Neural cell (in vitro differentiated cells): ENCODE measurements at regions not wholly inside any gene's neighbourhood (a gene's known extent, or its start where the extent isn't known, plus 50 kb on each side); places are given as distances from the start of the nearest gene placed in this dataset.

Source experiments
- H2AFZ ChIP-seq: fragments of 200-600, 300-800 bp; sonication (generic), shearing (Covaris generic); 2 replicates; pipeline ENCODE4 v1.6.0; 2014; ENCODE audit warnings: low read depth, mild to moderate bottlenecking, antibody characterized with exemption, low read length, moderate library complexity
- H3F3A ChIP-seq: fragments of 200-600 bp; shearing (Covaris generic); 2 replicates; pipeline ENCODE4 v1.6.1; 2016; ENCODE audit warnings: mild to moderate bottlenecking, moderate library complexity, mixed read lengths, antibody characterized with exemption, low read length; ENCODE audit not compliant: insufficient read depth, poor library complexity, severe bottlenecking
- H3K27ac ChIP-seq: fragments of 200-600, 300-800 bp; sonication (generic), shearing (Covaris generic); 2 replicates; pipeline ENCODE4 v1.5.1; 2014; ENCODE audit warnings: mild to moderate bottlenecking, low read length, moderate library complexity
- H3K27me3 ChIP-seq: fragments of 300-800, 200-600 bp; sonication (generic), shearing (Covaris generic); 2 replicates; pipeline ENCODE4 v1.6.0; 2014; ENCODE audit warnings: mild to moderate bottlenecking, low read depth, low read length, moderate library complexity; ENCODE audit not compliant: insufficient read depth
- H3K36me3 ChIP-seq: fragments of 300-800, 200-600 bp; sonication (generic), shearing (Covaris generic); 2 replicates; pipeline ENCODE4 v1.5.1; 2014; ENCODE audit warnings: mild to moderate bottlenecking, antibody characterized with exemption, low read length, moderate library complexity; ENCODE audit not compliant: insufficient read depth
- H3K4me2 ChIP-seq: fragments of 300-800, 200-600 bp; sonication (generic), shearing (Covaris generic); 2 replicates; pipeline ENCODE4 v1.6.0; 2014; ENCODE audit warnings: mild to moderate bottlenecking, low read length
- H3K4me3 ChIP-seq: fragments of 300-800, 200-600 bp; sonication (generic), shearing (Covaris generic); 2 replicates; pipeline ENCODE4 v1.5.1; 2014; ENCODE audit warnings: mild to moderate bottlenecking, low read length, moderate library complexity
- H3K79me2 ChIP-seq: fragments of 200-600 bp; shearing (Covaris generic); replicated peaks from 2 replicates; pipeline ENCODE4 v1.6.0; 2014; ENCODE audit warnings: mild to moderate bottlenecking, low read length, moderate library complexity; ENCODE audit not compliant: insufficient read depth
- H3K9ac ChIP-seq: fragments of 300-800, 200-600 bp; sonication (generic), shearing (Covaris generic); 2 replicates; pipeline ENCODE4 v1.6.1; 2016; ENCODE audit warnings: mild to moderate bottlenecking, low read length, mixed read lengths
- H3K9me2 ChIP-seq: fragments of 200-600 bp; shearing (Covaris generic); 2 replicates; pipeline ENCODE4 v1.6.1; 2016; ENCODE audit warnings: mild to moderate bottlenecking, low read length, mixed read lengths; ENCODE audit not compliant: insufficient read depth
- H3K9me3 ChIP-seq: fragments of 200-600, 300-800 bp; sonication (generic), shearing (Covaris generic); 2 replicates; pipeline ENCODE4 v1.6.1; 2016; ENCODE audit warnings: mild to moderate bottlenecking, mixed run types, low read length, moderate library complexity, mixed read lengths
- H4K20me1 ChIP-seq: fragments of 200-600 bp; shearing (Covaris generic); 2 replicates; pipeline ENCODE4 v1.6.1; 2016; ENCODE audit warnings: mild to moderate bottlenecking, mixed run types; ENCODE audit not compliant: insufficient read depth
- CTCF ChIP-seq: fragments of 450-650 bp; IDR thresholded peaks from 2 replicates; pipeline ENCODE4 v1.5.1; 2014; ENCODE audit warnings: antibody characterized with exemption, mild to moderate bottlenecking, moderate library complexity; ENCODE audit not compliant: poor library complexity, severe bottlenecking
- EP300 ChIP-seq: fragments of 450-650 bp; conservative IDR thresholded peaks from 2 replicates; pipeline ENCODE4 v1.6.1; 2014; ENCODE audit warnings: antibody characterized with exemption, mild to moderate bottlenecking, moderate library complexity; ENCODE audit not compliant: poor library complexity, severe bottlenecking
- EZH2 ChIP-seq: fragments of 200-600, 300-800 bp; shearing (Covaris generic), sonication (generic); IDR thresholded peaks from 2 replicates; pipeline ENCODE4 v1.6.1; 2014; ENCODE audit warnings: antibody characterized with exemption, low read length, borderline replicate concordance, mild to moderate bottlenecking; ENCODE audit not compliant: insufficient read depth, poor library complexity, severe bottlenecking
- MXI1 ChIP-seq: fragments of 450-650 bp; conservative IDR thresholded peaks from 2 replicates; pipeline ENCODE4 v1.6.1; 2014; ENCODE audit warnings: antibody characterized with exemption, mild to moderate bottlenecking; ENCODE audit not compliant: poor library complexity, severe bottlenecking
- POLR2AphosphoS5 ChIP-seq: IDR thresholded peaks from 2 replicates; pipeline ENCODE4 v1.6.1; 2012
- RAD21 ChIP-seq: fragments of 450-650 bp; conservative IDR thresholded peaks from 2 replicates; pipeline ENCODE4 v1.6.1; 2014; ENCODE audit warnings: antibody characterized with exemption, mild to moderate bottlenecking, moderate library complexity
- REST ChIP-seq: IDR thresholded peaks from 2 replicates; pipeline ENCODE4 v1.6.1; 2012; ENCODE audit warnings: borderline replicate concordance
- SMC3 ChIP-seq: fragments of 450-650 bp; conservative IDR thresholded peaks from 2 replicates; pipeline ENCODE4 v1.6.1; 2014; ENCODE audit warnings: antibody characterized with exemption, mild to moderate bottlenecking, moderate library complexity; ENCODE audit not compliant: poor library complexity
- TAF1 ChIP-seq: IDR thresholded peaks from 2 replicates; pipeline ENCODE4 v1.6.1; 2012; ENCODE audit warnings: low read depth

- no peaks in the 10 kb centered on the region for H4K20me1 ChIP-seq
- H3K27me3 ChIP-seq = no peaks in the 10 kb centered on the region
- H3K9me2 ChIP-seq = no peaks in the 10 kb centered on the region
- H3K4me3 ChIP-seq = no peak overlapping the region
- H3F3A ChIP-seq = no peaks in the 10 kb centered on the region
- no peak overlapping the region for H2AFZ ChIP-seq
- no peak overlapping the region for H3K9ac ChIP-seq
- TF ChIP-seq REST (no peak), EP300 (no peak), EZH2 (no peak), MXI1 (no peak), CTCF (no peak), POLR2AphosphoS5 (no peak), RAD21 (no peak), TAF1 (no peak), SMC3 (no peak)
- H3K27ac ChIP-seq = no peak overlapping the region
- no peaks in the 10 kb centered on the region for H3K36me3 ChIP-seq
- H3K4me2 ChIP-seq = no peak overlapping the region
- H3K79me2 ChIP-seq = no peaks in the 10 kb centered on the region
- H3K9me3 ChIP-seq = no peaks in the 10 kb centered on the region
Observed at GRCh38 chr13:53417601-53418000, 389.0 kb downstream of the OLFM4 start.

GRCh38 chr13:53422415-53422814 is 393.8 kb downstream of the OLFM4 start:
- no peaks in the 10 kb centered on the region for H3K9me2 ChIP-seq
- no peak overlapping the region for H3K9ac ChIP-seq
- H3K36me3 ChIP-seq = no peaks in the 10 kb centered on the region
- H2AFZ ChIP-seq = no peak overlapping the region
- no peaks in the 10 kb centered on the region for H3K27me3 ChIP-seq
- H3K4me2 ChIP-seq = no peak overlapping the region
- no peaks in the 10 kb centered on the region for H3F3A ChIP-seq
- H3K79me2 ChIP-seq = no peaks in the 10 kb centered on the region
- no peaks in the 10 kb centered on the region for H3K9me3 ChIP-seq
- no peaks in the 10 kb centered on the region for H4K20me1 ChIP-seq
- no peak for TF ChIP-seq EP300
- no peak for TF ChIP-seq SMC3
- no peak for TF ChIP-seq POLR2AphosphoS5
- TF ChIP-seq REST = no peak
- TF ChIP-seq RAD21 = no peak
- no peak for TF ChIP-seq MXI1
- TF ChIP-seq EZH2 = no peak
- TF ChIP-seq TAF1 = no peak
- TF ChIP-seq CTCF = no peak
- no peak overlapping the region for H3K4me3 ChIP-seq
- no peak overlapping the region for H3K27ac ChIP-seq
